Stimulated activated CD8-positive, alpha-beta memory T cell treated with anti-CD3 and anti-CD28 coated beads, Interleukin-7, amount 100 ng/mL, for 48 hours (primary cell): ENCODE measurements at regions not wholly inside any gene's neighbourhood (a gene's known extent, or its start where the extent isn't known, plus 50 kb on each side); places are given as distances from the start of the nearest gene placed in this dataset.
"Not testable (repeated sequence)": the region's sequence is repeated elsewhere in the genome, so short reads cannot be mapped to it uniquely, and the experiment has no call there.

ENCODE experiments used
- DNase-seq, 2 donors: peaks; one replicate each; pipeline ENCODE4 v3.0.0-alpha.2; 2020; ENCODE audit warnings: low read depth in 1 of 2; ENCODE audit errors: extremely low read depth in 1 of 2

DNA sequence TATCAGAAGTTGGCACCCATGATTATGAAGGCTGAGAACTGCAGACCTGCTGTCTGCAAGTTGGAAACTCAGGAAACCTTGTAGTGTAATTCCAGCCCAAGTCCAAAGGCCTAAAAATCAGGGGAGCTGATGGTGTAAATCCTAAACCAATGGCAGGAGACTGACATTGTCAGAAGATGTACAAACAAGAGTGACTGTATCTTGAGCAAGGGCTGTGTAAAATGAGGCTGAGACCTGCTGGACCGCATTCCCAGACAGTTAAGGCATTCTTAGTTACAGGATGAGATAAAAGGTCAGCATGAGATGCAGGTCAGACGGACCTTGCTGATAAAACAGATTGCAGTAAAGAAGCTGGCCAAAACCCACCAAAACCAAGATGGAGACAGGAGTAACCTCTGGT is 147.7 kb downstream of the COG6 start:
- no peak for DNase-seq

DNA sequence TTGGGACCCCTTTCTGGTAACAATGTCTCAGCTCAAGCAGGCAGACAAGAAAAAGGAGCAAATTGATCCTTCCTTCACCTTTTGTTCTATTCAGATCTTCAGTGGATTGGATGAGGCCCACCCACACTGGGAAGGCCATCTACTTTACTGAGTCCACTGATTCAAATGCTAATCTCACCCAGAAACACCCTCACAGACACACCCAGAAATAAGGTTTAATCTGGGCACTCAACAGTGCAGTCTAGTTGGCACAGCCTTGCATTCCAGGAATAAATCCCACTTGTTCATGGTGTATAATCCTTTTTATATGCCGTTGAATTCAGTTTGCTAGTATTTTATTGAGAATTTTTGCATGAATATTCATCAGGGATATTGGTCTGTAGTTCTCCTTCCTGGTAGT is 148.4 kb downstream of the COG6 start:
- no peak for DNase-seq

DNA sequence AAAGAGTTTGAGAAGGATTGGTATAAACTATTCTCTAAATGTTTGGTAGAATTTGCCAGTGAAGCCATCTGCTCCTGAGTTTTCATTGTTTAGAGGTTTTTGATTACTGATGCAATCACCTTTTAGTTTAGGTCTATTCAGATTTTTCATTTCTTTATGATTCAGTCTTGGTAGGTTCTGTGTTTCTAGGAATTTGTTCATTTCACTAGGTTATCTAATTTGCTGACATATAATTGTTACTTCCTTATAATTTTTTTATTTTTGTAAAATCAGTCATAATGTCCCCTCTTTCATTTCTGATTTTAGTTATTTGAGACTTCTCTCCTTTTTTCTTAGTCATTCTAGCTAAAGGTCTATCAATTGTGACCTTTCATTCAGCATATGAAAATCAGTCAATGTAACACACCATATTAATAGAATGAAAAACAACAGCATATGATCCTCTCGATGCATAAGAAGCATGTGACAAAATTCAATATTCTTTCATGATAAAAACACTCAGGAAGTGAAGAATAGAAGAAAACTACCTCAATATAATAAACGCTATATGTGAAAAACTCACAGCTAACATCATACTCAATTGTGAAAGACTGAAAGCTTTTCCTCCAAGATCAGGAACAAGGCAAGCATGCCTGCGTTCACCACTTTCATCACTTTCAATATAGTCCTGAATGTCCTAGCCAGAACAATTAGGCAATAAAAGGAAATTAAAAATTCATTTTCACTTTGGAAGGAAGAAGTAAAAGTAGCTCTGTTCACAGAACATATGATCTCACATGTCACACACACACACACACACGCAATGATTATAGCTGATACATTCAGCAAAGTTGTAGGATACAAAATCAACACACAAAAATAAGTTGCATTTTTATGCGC is 149.1 kb downstream of the COG6 start:
- no peak for DNase-seq

DNA sequence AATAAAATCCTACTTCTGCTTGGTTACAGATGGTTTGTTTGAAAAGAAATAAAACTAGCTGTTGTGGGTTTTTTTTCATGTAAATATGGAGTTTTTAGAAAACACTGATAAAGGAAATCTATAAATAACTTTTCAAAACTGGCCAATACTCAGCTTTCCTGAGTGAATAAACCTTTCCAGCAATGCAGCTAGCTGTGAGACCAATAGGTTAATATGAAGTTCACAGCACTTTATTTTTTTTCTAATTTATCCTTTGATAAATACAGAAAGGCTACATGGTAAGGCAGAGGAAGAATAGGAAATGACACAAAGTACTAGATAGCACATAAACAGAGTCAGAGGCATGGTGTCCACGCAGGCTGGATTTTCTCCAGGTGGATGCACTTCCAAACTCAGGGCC is 154.0 kb downstream of the COG6 start:
- no peak for DNase-seq

DNA sequence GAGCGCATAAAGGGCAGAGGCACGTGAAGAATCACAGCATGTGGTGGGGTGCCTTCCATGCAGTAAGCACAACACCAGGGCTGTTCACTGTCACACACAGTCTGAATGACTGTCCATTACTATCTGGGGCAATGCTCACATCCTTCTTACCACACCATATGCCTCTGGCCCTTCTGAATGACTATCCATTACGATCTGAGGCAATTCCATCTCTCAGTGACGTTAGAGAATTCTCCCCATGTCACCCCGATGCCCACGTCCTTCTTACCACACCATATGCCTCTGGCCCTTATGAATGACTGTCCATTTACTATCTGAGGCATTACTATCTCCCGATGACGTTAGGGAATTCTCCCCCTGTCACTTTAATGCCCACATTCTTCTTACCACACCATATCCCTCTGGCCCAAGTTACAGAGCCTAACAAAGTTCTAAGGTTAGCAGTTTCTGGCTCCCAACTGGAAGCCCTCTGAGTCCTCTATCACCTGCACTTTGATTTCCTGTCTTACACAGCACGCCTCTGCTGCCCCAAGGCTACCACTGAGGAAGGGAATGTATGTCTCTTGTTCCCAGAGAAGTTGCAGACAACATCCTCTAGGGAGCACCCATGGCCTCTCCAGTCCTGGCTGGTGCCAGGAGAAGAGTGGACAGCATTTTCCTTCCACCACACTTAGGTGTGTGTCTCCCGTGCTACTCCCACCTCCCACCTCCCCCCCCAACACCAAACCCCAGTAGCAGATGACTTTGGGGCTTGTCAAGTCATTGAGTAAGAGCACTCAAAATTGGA is 154.8 kb downstream of the COG6 start:
- DNase-seq: no peak

DNA sequence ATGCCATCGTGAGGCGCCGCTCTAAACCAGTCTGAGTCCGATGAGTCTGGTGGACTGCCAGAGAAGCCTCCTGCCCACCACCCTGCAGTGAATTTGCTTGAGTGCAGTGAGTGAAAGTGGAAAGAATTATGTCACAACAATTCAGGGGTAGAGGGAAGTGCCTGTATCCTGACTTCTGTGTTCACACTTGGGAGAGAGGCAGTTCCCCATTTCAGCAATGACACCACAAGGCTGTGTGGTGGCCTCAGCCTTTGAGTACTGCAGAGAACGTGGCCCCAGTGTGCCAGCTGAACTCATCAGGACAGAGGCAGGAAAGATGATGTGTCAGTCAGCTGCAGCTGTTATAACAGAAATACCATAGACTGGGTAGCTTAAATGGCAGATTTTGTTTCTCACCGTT is 155.6 kb downstream of the COG6 start:
- no peak for DNase-seq

DNA sequence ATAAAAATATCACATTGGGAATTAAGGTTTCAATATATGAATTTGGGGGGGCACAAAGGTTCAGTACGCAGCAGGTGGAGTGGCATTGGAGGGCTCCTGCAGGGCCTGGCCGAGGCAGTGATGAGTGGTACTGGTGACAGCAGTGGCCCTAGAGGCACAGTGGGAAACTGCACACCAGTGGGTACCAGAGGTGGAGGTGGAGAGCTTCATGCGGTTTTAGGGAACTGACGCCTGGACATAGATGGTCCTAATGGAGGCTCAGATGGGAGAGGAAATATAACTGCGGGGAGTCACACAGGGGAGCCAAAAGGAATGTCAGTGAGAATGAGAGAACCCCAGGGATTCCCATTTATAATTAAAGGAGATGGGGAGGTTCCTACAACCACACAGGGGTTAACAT is 156.2 kb downstream of the COG6 start:
- no peak for DNase-seq

DNA sequence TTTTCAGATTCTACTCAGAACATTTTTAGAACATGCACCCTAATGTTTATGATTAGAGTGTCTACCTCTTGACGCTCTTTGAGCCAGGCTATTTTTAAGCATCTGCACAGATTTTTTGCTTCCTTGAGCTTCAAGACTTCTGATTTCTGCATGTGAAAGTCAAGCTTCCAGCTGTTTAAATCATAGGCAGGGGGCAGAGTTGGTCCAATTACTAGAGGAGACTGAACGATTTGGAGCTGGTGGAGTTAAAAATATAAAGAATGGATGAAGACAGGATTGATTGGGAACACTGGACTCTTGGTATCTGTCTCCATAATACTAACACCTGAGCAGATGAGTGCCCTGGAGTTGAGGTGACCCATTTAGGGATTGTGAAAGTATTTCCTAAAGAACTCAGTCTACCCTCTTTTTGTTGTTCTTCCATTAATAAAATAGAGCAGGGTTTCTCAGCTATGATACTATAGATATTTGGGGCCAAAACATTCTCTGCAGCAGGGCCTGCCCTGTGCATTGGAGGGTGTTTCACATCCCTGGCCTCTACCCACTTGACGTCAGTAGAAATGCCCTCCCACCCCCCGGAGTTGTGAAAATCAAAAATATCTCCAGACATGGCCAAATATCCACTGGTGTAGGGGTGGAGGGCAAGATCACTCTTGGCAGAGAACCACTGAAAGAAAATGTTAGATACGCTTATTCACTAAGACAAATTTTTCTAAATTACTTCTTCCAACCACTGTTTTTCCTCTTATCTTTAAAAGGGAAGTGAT is 160.1 kb downstream of the COG6 start:
- no peak for DNase-seq

DNA sequence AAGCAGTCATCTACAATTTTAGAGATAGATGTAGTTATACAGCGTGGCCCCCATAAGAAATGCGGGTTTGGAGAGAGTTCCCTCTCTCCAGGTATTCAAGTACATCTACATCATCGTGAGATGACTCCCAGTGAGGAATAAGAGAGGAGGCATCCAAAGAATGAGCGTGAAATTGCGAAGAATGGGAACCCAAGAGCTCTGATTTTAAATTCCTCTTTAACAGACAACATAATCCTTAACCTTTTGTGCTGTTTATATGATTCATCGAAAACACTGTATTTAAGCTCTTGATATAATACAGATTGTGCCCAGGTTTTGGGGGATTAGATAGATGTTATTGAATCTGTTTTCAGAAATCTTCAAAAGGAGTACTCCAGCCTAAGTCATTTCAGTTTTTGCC is 161.5 kb downstream of the COG6 start:
- DNase-seq: no peak

DNA sequence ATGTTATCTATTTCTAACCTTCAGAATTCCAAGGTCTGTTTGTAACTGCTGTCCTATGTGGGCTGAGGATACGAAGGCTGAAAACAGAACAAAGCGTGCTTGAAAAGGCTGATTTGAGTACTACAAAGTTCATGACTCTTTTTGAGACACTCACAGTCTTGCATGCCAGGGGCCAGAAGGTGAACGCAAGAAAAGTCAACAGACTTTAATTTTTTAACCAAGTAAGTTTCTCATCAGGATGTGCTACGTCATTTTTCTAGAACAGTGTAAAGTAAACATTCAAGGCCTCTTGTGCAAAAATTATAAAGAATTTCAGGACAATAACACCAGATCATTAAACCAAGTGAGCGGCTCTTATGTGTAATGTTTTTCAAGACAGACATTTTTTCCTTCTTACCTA is 163.5 kb downstream of the COG6 start:
- DNase-seq: no peak

DNA sequence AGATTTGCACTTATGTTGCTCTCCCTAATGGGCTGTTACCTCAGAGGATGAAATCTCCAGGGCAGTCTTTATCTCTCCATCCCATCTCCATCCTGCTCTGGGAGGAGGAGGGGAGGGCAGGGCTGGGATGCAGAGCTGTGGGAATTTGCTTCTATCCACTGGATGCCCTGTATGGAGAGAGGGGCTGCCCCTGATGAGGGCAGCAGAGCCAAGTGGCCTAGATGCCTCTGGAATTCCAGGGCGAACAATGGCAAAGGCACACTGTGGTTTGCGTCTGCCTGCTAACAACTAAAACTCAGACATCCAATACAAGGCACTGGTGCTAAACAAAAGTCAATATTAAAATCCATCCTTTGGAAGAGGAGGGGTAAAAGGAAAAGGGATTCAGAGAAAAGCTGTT is 165.1 kb downstream of the COG6 start:
- no peak for DNase-seq

DNA sequence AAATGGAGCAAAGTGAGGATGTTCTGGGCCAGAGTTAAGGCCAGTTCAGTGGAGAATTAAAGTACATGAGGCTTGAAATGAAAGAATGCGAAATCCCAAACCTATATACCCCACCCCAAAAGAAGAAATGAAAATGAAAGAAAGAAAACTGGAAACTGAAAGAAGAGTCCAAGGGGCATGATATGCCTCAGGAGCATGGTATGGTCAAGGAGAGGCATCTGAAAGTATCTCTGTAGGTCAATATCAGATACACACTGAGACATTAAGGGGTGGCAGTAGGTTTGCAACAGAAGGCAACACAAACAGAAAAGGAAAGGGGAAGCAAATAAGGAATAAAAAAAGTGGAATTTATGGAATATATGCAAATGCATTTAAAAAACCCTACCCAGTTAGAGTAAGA is 166.5 kb downstream of the COG6 start:
- no peak for DNase-seq

DNA sequence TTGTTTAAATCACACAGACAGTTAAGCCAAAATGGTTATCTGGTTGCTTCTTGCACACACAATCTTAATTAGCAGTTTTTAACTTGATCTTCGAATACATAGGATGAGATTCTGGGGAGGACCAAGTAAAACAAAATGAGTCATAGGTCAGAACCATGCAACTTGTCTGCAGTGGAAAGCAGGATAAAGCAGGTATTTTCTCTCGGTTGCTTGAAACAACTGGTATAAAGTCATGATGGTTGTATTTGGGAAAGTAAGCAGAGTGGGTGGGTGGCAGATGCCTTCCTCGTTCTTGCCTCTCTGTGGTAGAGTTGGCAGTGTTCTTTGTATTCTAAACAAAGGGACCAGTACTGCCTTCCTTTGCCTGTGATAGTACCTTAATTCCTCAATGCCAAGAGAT is 167.0 kb downstream of the COG6 start:
- DNase-seq: no peak

DNA sequence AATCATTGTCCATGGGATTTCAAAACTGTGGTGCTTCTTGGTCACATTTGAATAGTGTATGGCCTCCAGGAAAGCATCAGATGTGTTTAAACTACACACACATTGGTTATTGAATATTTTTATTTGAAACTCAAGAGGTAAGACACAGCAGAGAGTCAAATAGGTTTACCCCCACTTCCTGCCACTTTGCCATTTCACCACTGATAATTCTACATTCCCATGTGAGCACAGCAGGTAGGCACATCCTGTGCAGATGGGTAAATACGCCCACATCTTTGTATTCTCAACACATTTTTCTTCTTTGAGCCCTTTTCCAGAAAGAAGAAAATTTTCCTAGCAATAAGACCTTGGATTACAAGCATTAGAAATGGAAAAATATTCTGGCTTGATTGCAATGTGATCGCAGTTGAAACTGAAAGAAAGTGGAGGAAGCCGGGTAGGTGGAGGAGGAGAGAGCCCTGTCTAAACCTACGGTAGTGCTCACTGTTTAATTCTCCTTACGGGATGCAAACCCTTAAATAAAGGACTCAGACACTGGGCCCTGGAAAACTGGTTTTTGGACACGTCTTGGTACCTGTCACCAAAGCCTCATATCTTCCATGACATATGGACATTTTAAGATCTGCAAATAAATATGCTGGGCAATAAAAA is 167.7 kb downstream of the COG6 start:
- no peak for DNase-seq

DNA sequence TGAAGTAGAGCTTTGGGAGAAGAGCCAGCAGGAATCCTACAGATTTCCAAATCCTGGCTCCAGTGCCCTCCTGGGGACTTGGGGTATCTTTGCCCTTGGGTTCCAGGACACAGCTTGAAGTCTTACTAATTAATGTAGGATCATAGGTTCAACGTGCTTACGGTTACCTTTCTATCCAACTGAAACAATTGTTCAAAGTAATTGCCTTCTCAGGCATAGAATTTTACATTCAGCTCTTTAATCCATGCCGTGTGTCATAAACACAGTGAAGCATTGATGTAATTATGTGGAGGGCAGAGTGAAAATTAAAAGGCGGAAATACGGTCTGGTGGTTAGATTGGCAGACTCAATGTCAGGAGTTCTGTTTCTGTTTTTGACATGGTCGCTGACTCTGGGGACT is 170.4 kb downstream of the COG6 start:
- no peak for DNase-seq

DNA sequence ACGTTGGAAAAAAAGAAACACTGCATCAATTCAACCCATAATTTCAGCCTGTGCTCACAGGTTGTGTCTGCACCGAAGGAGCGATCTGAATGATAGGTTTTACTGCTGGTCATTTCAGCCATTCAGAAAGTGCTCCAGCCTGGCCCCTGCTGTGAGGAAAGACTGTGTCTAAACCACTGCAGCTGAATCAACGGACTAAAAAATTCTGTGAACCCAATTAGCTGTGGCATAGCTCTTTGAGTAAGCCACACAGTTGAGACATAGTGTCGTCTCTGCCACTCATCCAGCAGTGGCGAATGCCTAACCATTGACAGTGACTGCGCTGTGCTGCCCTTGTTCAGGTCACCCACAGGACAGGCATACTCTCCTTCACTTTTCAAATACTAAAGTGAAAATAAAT is 179.8 kb downstream of the COG6 start:
- no peak for DNase-seq

DNA sequence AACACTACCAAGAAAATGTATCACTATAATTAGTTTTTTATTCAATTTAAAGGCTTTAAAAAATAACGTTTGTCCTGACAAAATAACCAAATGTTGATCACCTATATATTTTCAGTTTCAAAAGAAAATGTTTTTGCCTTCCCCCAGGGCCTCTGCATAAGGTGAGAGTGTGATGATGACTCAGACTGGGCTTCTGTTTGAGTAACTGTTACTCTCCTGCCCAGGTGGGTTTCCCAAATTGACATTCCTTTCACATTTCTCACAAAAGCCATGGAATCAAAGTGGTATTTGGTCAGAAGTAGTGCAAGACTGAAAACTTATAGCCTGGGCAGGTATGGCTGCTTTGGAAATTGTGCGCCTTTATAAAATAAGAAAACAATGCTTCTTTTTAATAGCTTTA is 180.6 kb downstream of the COG6 start:
- no peak for DNase-seq

DNA sequence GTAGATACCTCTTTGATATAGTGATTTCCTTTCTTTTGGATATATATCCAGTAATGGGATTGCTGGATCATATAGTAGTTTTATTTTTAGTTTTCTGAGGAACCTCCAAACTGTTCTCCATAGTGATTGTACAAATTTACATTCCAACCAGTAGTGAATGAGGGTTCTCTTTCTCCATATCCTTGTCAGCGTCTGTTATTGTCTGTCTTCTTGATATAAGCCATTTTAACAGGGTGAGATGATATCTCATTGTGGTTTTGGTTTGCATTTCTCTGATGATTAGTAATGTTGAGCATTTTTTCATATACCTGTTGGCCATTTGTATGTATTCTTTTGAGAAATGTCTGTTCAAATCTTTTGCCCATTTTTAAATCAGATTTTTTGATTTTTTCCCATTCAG is 182.4 kb downstream of the COG6 start:
- DNase-seq: not testable (repeated sequence)

DNA sequence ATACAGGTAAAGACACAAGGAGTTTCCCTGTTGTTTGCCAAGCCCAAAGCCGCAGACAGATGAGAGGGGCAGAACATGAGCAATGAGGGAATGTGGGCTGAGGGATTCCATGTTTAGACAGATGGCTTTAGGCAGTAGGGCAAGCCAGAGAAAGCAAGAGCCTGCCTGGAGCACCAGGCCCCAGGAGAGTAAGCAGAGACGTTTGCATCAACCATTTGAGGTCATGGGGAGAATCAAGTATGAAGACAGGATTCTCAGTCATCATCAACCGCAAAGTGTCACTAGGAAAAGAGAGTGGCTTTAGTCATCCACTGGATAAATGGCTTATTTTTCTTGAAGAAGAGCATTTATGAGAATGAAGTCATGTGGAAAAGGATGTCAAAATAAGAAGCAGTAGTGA is 184.7 kb downstream of the COG6 start:
- no peak for DNase-seq

DNA sequence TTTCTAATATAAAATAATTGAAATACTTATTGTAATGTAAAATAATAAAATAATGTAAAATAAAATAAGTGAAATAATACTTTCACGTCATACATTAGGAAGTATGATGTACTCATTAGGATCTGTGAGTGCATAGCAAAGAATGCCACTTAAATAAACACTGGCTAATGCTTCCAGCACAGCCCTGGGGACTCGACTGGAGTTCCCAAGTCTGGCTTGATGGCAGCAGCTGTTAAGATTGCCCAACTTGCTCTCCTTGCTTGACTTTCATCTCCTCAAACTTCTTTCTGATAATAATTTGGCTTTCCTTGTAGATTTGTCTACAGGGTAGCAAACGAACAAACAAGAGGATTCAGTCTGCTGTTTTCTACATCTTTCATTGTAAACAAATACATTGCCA is 191.9 kb downstream of the COG6 start:
- no peak for DNase-seq

DNA sequence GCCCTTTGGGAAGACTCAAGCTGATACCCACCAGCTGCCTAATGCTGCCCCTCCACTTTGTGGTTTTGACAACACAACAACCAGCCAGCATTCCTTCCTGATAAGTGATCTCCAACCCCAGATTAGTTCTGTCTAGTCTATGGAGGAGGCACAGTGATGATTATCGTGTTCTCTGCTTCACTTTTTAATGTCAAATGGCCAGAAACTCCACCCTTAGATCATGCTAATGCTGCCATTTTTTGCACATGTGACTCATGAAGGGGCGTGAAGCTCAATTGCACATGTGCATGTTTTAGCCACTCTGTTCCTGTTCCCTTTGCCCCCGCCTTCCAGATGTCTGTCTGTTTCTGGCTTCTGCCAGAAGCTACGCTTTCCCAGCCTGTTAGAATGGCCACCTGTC is 199.8 kb downstream of the COG6 start:
- DNase-seq: no peak
